ENCODE measurements at regions not wholly inside any gene's neighbourhood (a gene's known extent, or its start where the extent isn't known, plus 50 kb on each side); places are given as distances from the start of the nearest gene placed in this dataset.

GRCh38 chr10:64996886-64997285, 1475.7 kb downstream of the REEP3 start:
- no peak for TF ChIP-seq POLR2A (IDR thresholded peaks at IDR 0.05)
- TF ChIP-seq CTCF (IDR thresholded peaks at IDR 0.05) = no peak

All from esophagus squamous epithelium (tissue), 4 donors.